K562 (cell line): ENCODE measurements at regions not wholly inside any gene's neighbourhood (a gene's known extent, or its start where the extent isn't known, plus 50 kb on each side); places are given as distances from the start of the nearest gene placed in this dataset.

Experiments used
- BCL6 ChIP-seq: fragments of 250-450 bp; sonication (Bioruptor Pico); IDR thresholded peaks from 2 replicates; pipeline ENCODE4 v1.4.0; 2020
- BMI1 ChIP-seq: fragments of 150-350 bp; IDR thresholded peaks from 2 replicates; pipeline ENCODE4 v1.6.1; 2014; ENCODE audit warnings: low read length
- FOXA3 ChIP-seq, 2 experiments: fragments of 450-650 bp in 1 of 2; sonication (generic) in 1 of 2; formaldehyde crosslinking; IDR thresholded peaks in 1 of 2; conservative IDR thresholded peaks in 1 of 2; 2 replicates each; pipeline versions ENCODE4 v1.4.0 to v1.8.0; 2020 to 2022; ENCODE audit warnings: mild to moderate bottlenecking in 2 of 2, missing genetic modification reagents in 1 of 2
- GMEB1 ChIP-seq: fragments of 250-450 bp; sonication (Bioruptor Pico); IDR thresholded peaks from 2 replicates; pipeline ENCODE4 v1.4.0; 2020; ENCODE audit warnings: mild to moderate bottlenecking
- ILK ChIP-seq: fragments of 450-650 bp; IDR thresholded peaks from 2 replicates; pipeline ENCODE4 v1.6.1; 2016; ENCODE audit warnings: missing genetic modification characterization, low read depth, mild to moderate bottlenecking, missing compliant biosample characterization, moderate library complexity, borderline replicate concordance
- NEUROD1 ChIP-seq: fragments of 150-350 bp; IDR thresholded peaks from 2 replicates; pipeline ENCODE4 v1.6.1; 2014; ENCODE audit warnings: borderline replicate concordance, low read length, low read depth; ENCODE audit not compliant: partially characterized antibody
- OTX1 ChIP-seq: fragments of 450-650 bp; formaldehyde crosslinking; IDR thresholded peaks from 2 replicates; pipeline ENCODE4 v1.4.0; 2022; ENCODE audit warnings: mild to moderate bottlenecking
- PML ChIP-seq: IDR thresholded peaks from 2 replicates; pipeline ENCODE4 v1.6.1; 2012; ENCODE audit warnings: low read length, inconsistent platforms
- POLR2A ChIP-seq: fragments of 450-650 bp; conservative IDR thresholded peaks from 2 replicates; pipeline ENCODE4 v1.6.1; 2016
- SMAD1 ChIP-seq: fragments of 150-350 bp; IDR thresholded peaks from 2 replicates; pipeline ENCODE4 v1.6.1; 2014; ENCODE audit warnings: low read length, low read depth; ENCODE audit not compliant: partially characterized antibody
- SRF ChIP-seq, 2 experiments: fragments of 250-450, 450-650 bp in 1 of 2; sonication (Bioruptor Pico) in 1 of 2; sonication (generic) in 1 of 2; formaldehyde crosslinking; IDR thresholded peaks; 2 replicates each; pipeline versions ENCODE4 v1.5.0 to v1.5.1; 2020 to 2022; ENCODE audit warnings: mild to moderate bottlenecking in 1 of 2, missing genetic modification reagents in 1 of 2
- SRSF3 ChIP-seq: fragments of 200-400 bp; formaldehyde crosslinking; IDR thresholded peaks from 2 replicates; pipeline ENCODE4 v1.6.1; 2016; ENCODE audit warnings: mild to moderate bottlenecking, low read length, moderate library complexity; ENCODE audit not compliant: insufficient read depth
- TBP ChIP-seq: optimal IDR thresholded peaks from 2 replicates; pipeline ENCODE3; 2011; ENCODE audit warnings: low read depth, low read length, improper control_type of control experiment
- TGIF2 ChIP-seq: sonication (generic); formaldehyde crosslinking; IDR thresholded peaks from 2 replicates; pipeline ENCODE4 v1.8.1; 2022; ENCODE audit warnings: mild to moderate bottlenecking, missing genetic modification reagents, moderate library complexity
- VEZF1 ChIP-seq: fragments of 200-800 bp; sonication (Bioruptor generic); IDR thresholded peaks from 2 replicates; pipeline ENCODE4 v1.6.1; 2017; ENCODE audit warnings: missing genetic modification characterization, missing compliant biosample characterization
- ZNF134 ChIP-seq: fragments of 250-450 bp; sonication (Bioruptor Pico); conservative IDR thresholded peaks from 2 replicates; pipeline ENCODE4 v1.4.0; 2020
- ZNF282 ChIP-seq: sonication (generic); formaldehyde crosslinking; IDR thresholded peaks from 2 replicates; pipeline ENCODE4 v1.8.1; 2023; ENCODE audit warnings: missing genetic modification reagents
- ZNF444 ChIP-seq: fragments of 250-450 bp; sonication (Bioruptor Pico); IDR thresholded peaks from 2 replicates; pipeline ENCODE4 v1.4.0; 2020; ENCODE audit warnings: mild to moderate bottlenecking, moderate library complexity
- ZNF589 ChIP-seq: fragments of 200-800 bp; sonication (Bioruptor generic); IDR thresholded peaks from 2 replicates; pipeline ENCODE4 v1.6.1; 2016; ENCODE audit warnings: low read depth, missing genetic modification characterization, missing compliant biosample characterization
- ZNF695 ChIP-seq: fragments of 450-650 bp; formaldehyde crosslinking; IDR thresholded peaks from 2 replicates; pipeline ENCODE4 v1.4.0; 2020; ENCODE audit warnings: mild to moderate bottlenecking, moderate library complexity
- ZNF707 ChIP-seq: fragments of 250-450 bp; sonication (Bioruptor Pico); conservative IDR thresholded peaks from 2 replicates; pipeline ENCODE4 v1.8.0; 2022; ENCODE audit warnings: inconsistent platforms, mild to moderate bottlenecking, moderate library complexity
- TF ChIP-seq, protein P1 (sequence below), 2 experiments: fragments of 450-650 bp in 1 of 2; sonication (generic) in 1 of 2; formaldehyde crosslinking in 1 of 2; IDR thresholded peaks in 1 of 2; conservative IDR thresholded peaks in 1 of 2; 2 replicates each; pipeline versions ENCODE4 v1.6.1 to v1.8.1; 2016 to 2023; ENCODE audit warnings: mild to moderate bottlenecking in 2 of 2, moderate library complexity in 2 of 2, inconsistent platforms in 1 of 2, missing genetic modification reagents in 1 of 2
- TF ChIP-seq, protein P2 (sequence below): conservative IDR thresholded peaks from 2 replicates; pipeline ENCODE4 v1.6.1; 2011; ENCODE audit warnings: low read depth, mild to moderate bottlenecking, low read length; ENCODE audit not compliant: control insufficient read depth

DNA sequence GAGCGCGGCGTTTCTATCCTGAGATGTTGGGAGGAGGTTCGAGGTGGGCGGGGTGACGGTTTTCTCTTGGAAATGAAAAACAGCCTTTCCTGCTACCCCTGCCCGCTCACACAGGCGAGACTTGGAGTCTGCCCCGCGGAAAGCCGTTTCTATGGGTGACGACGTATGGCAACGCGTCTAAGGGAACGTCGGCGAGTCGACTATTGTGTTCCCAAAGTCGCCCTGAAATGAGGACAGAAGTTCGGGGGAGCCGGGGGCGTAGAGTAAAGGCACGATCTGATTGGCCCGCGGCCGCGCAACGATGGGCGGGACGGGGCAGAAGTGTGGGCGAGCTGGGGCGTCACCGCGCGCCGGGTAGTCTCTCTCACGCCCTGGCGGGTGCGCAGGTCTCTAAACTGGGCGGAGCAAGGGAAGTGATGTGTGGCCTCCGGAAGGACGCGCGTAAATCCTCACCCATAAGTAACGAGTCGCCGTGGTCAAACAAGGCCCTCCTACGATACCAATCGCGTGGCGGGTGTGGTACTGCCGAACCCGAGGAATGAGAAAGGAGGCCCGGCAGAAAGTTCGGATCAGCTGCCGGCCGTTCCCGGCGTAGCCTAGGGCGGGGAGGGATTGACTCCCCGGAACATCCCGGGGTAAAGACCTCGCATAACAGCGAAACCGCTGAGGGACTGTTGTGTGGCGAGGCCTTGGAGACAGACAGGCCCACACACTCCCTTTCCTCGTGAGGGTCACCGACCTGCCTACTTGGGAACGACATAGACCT is 89.6 kb downstream of the FAM161A start (continued):
- no peak for TF ChIP-seq TGIF2 (CRISPR knock-in tag)
- no peak for TF ChIP-seq ZNF707 (CRISPR knock-in tag)
- peak; percentile 80 for TF ChIP-seq GMEB1
- no peak for TF ChIP-seq FOXA3 (CRISPR knock-in tag; conservative IDR thresholded peaks at IDR 0.05 in 1 of 2, IDR thresholded peaks at IDR 0.05 in 1 of 2)
- no peak for TF ChIP-seq SRSF3
- TF ChIP-seq SRF (CRISPR knock-in tag; IDR thresholded peaks at IDR 0.05): no peak
- peak; percentile 88 for TF ChIP-seq TBP
- TF ChIP-seq, protein P1, sequence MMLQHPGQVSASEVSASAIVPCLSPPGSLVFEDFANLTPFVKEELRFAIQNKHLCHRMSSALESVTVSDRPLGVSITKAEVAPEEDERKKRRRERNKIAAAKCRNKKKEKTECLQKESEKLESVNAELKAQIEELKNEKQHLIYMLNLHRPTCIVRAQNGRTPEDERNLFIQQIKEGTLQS (IDR thresholded peaks at IDR 0.05): peak; percentile 21; the same call in 1 of the 2 replicates
- TF ChIP-seq, protein P1 (CRISPR knock-in tag; conservative IDR thresholded peaks at IDR 0.05): no peak
- TF ChIP-seq, protein P2, sequence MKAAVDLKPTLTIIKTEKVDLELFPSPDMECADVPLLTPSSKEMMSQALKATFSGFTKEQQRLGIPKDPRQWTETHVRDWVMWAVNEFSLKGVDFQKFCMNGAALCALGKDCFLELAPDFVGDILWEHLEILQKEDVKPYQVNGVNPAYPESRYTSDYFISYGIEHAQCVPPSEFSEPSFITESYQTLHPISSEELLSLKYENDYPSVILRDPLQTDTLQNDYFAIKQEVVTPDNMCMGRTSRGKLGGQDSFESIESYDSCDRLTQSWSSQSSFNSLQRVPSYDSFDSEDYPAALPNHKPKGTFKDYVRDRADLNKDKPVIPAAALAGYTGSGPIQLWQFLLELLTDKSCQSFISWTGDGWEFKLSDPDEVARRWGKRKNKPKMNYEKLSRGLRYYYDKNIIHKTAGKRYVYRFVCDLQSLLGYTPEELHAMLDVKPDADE: 0 out of 2 replicates have a peak, but pooled peaks have one; percentile 41
- TF ChIP-seq ZNF589: peak; percentile 32; the same call in 1 of the 2 replicates
- no peak for TF ChIP-seq ZNF444 (CRISPR knock-in tag)
- peak; percentile 92 for TF ChIP-seq VEZF1 (CRISPR knock-in tag)
- TF ChIP-seq BCL6 (CRISPR knock-in tag): no peak
- TF ChIP-seq POLR2A: peak; percentile 91
- peak; percentile 78 for TF ChIP-seq PML
- no peak for TF ChIP-seq ILK (tag)
- TF ChIP-seq NEUROD1: peak; percentile 52
- 0 out of 2 replicates have a peak, but pooled peaks have one; percentile 30 for TF ChIP-seq OTX1 (CRISPR knock-in tag)
- TF ChIP-seq BMI1: peak; percentile 71; the same call in 1 of the 2 replicates
- TF ChIP-seq ZNF282 (CRISPR knock-in tag): 0 out of 2 replicates have a peak, but pooled peaks have one; percentile 66
- TF ChIP-seq ZNF134 (CRISPR knock-in tag): no peak
- peak; percentile 58 for TF ChIP-seq SMAD1
- no peak for TF ChIP-seq ZNF695 (CRISPR knock-in tag)
